HG03521 (cell line): ENCODE measurements at regions not wholly inside any gene's neighbourhood (a gene's known extent, or its start where the extent isn't known, plus 50 kb on each side); places are given as distances from the start of the nearest gene placed in this dataset.

ENCODE experiments used
- ATAC-seq: cut with Tn5 transposase; IDR thresholded peaks from one replicate; pipeline ENCODE4 v1.9.1; 2021; ENCODE audit warnings: mild to moderate bottlenecking, moderate library complexity; ENCODE audit not compliant: unreplicated experiment

- ATAC-seq, result no peak
Observed at GRCh38 chr2:221641181-221641871, 69.2 kb upstream of the EPHA4 start.

- no peak for ATAC-seq
Observed at GRCh38 chr2:221640686-221641085, 68.6 kb upstream of the EPHA4 start.

- no peak for ATAC-seq
Observed at GRCh38 chr2:221637851-221638250, 65.7 kb upstream of the EPHA4 start.

- no peak for ATAC-seq
Observed at GRCh38 chr2:221635949-221636348, 63.8 kb upstream of the EPHA4 start.

GRCh38 chr2:221629468-221629867, 57.4 kb upstream of the EPHA4 start:
- ATAC-seq, result no peak

- no peak for ATAC-seq
Observed at GRCh38 chr2:221624475-221624874, 52.4 kb upstream of the EPHA4 start.
